DMS153 (cell line): ENCODE measurements at regions not wholly inside any gene's neighbourhood (a gene's known extent, or its start where the extent isn't known, plus 50 kb on each side); places are given as distances from the start of the nearest gene placed in this dataset.
"Not testable (repeated sequence)": the region's sequence is repeated elsewhere in the genome, so short reads cannot be mapped to it uniquely, and the experiment has no call there.

Source experiments
- DNase-seq: peaks from one replicate; lab custom pipeline; 2025; lab: John Stamatoyannopoulos, UW

DNA sequence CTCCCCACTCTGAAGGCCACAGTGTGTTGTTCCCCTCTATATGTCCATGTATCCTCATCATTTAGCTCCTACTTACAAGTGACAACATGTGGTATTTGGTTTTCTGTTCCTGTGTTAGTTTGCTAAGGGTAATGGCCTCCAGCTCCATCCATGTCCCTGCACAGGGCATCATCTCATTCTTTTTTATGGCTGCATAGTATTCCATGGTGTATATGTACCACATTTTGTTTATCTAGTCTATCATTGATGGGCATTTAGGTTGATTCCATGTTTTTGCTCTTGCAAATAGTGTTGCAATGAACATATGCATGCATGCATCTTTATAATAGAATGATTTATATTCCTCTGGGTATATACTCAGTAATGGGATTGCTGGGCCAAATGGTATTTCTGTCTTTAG is 135.8 kb upstream of the ELL2 start:
- DNase-seq = not testable (repeated sequence)

GRCh38 chr5:96096724-96097123 is 135.1 kb upstream of the ELL2 start:
- no peak for DNase-seq

GRCh38 chr5:96094904-96095303 is 133.3 kb upstream of the ELL2 start:
- no peak for DNase-seq

- no peak for DNase-seq
Observed at GRCh38 chr5:96093890-96094381, 132.3 kb upstream of the ELL2 start.

DNA sequence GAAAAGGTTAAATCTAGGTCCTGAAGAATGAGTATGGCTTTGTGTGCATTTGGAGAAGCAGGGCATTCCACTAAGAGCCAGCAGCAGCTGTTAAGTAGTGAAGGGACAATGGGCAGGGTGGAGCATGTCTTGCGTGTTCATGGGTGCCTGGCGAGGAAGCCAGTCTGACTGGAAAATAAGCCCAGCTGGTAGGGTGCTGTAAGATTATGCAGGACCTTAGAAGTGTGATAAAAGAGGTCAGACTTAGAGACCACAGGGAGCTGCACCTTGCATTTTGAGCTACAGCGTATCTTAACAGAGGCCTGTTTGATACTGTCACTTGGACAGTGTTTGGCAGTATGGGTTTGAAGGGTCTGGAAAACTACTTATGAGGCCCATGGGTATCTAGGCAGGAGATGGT is 131.7 kb upstream of the ELL2 start:
- no peak for DNase-seq

DNA sequence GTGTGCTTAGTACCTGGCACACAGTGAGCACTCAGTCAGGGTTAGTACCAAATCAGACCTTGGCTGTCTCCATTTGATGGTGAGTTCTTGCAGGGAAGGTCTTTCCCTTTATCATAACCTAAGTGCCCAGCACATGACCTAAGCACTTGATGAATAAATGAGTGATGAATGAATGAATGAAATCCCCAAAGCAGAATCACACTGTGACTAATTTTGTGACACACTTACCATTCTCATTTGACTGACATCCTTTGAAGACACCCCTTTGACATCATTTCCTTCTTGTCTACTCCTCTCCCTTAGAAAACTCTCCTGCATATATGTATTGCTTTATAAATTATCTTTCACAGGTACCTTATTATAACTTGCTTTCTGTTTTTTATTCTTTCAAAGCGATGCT is 130.2 kb upstream of the ELL2 start:
- DNase-seq = no peak

DNA sequence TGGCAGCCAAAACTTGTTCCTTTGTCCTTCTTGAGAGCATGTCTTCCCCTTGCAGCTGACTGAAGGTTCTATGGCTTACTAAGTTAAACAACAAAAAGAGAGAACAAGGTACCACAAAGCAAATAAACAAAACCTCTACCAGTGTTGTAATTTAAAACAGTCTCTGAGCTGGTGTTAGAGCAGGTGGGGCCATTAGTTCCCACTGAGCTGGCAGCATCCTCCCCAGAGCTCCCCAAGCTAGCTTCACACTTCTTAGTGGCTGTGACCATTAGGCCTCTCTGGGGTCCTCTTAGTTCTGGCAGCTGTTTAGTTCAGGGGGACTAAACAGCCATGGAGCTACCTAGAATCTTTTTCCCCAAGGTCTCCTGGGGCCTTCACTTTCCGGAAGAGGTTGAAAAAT is 128.6 kb upstream of the ELL2 start:
- no peak for DNase-seq

- no peak for DNase-seq
Observed at GRCh38 chr5:96088706-96089498, 127.3 kb upstream of the ELL2 start.

DNA sequence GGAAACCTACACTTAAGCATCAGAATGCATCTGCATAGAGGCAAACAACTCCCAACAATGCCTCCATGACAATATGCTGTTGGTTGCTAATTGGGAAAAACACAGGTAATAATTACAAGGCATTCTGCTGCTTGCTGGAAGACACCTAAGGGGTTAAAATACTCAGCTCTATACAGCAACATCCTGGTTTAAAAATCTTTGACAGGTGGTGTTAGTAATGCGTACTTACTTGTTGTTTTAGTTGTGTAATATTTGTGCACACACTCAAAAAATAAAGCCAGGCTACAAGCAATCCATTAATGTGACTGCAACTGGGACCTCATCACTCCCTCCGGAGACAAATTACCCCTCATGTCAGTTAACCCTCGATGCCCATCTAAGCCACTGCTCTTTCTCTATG is 126.3 kb upstream of the ELL2 start:
- DNase-seq = no peak

DNA sequence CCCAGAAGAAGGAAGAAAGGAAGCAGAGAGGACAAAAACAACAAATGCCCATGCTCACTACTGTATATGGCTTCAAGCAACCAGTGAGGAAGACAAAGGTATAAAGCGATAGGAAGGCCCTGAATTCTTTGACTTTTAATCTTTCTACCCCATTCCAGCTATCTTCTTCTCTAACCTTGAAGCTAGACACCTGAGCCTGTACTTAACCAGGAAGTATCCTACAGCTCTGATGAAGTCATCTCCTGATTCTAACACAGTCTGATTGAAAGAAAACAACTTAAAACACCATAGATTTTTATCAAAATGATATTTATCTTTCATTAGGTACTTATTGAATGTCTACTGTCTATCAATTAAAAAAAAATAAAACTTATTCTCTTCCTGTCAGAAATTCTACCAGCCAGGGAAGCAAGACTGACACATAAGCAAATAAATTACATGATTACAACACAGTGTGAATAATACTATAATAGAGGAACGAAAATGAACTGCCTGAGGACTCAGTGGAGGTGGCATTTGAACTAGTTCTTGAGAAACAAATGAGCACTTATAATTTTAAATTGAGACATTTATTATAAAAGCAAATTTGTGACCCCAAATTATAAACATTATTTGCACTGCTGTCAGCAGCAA is 123.3 kb upstream of the ELL2 start:
- DNase-seq = no peak

GRCh38 chr5:96083361-96083881 is 121.8 kb upstream of the ELL2 start:
- no peak for DNase-seq

DNA sequence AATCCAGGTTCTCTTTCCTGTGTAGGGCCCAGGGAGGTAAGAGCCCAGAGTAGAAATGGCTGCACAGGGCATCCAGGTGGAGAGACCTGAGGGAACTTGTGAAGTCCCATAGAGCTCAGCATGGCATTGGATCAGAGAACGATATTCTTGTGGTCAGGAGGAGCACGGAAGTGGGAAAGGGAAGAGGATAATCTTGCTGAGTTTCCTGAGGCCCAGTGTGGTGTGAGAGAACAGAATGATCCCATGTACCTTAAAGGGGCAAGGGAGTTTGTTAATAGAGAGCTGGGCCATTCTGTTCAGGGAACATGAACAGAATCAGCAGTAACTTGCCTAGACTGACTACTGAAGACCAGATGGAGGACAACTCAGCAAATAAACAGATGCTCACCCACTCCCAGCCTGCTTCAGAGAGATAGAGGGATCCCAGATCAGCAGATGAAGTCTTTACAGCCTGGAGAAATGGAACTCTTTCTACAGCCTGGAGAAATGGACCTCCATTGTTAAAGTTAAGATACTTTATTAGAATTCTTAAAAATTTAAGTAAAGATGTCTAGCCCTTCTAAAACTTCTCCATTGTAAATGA is 119.7 kb upstream of the ELL2 start:
- DNase-seq = no peak

GRCh38 chr5:96080557-96080956 is 118.9 kb upstream of the ELL2 start:
- no peak for DNase-seq

- no peak for DNase-seq
Observed at GRCh38 chr5:96079962-96080361, 118.3 kb upstream of the ELL2 start.

DNA sequence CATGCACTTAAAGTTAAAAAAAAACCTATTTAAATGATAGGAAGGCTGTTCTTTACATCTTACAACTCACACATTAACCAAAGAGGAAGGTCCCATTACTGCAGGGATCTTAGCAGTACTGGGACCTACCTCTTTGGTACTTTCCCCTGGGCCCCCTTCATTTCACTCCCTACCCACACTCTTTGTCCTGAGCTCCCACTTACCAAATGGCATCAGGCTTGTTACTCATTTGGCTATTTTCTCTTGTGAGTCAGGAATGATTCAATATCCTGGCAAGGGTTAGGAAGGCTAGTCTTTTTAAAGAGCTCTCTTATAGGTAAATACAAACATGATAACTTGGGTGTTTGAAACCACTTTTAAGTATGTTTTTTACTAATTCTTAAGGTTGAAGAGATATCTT is 117.4 kb upstream of the ELL2 start:
- DNase-seq = no peak

GRCh38 chr5:96076451-96076850 is 114.8 kb upstream of the ELL2 start:
- no peak for DNase-seq

GRCh38 chr5:96075579-96076289 is 114.1 kb upstream of the ELL2 start:
- DNase-seq = no peak

- no peak for DNase-seq
Observed at GRCh38 chr5:96074870-96075269, 113.2 kb upstream of the ELL2 start.

DNA sequence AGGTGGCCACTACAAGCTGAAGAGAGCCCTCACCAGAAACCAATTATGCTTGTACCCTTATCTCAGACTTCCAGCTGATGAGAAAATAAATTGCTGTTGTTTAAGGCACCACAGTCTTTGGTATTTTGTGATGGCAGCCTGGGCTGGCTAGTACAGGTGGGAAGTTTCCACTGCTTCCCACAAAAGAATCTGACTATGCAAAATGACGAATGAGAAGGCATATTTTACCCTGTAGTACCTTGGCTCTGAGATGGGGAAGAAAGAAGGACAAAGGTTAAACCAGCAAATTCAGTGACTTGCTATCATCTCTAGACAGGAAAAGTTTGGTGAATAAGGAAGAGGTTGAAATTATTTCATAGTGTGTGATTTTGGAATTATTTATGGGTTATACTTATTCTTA is 112.8 kb upstream of the ELL2 start:
- no peak for DNase-seq

DNA sequence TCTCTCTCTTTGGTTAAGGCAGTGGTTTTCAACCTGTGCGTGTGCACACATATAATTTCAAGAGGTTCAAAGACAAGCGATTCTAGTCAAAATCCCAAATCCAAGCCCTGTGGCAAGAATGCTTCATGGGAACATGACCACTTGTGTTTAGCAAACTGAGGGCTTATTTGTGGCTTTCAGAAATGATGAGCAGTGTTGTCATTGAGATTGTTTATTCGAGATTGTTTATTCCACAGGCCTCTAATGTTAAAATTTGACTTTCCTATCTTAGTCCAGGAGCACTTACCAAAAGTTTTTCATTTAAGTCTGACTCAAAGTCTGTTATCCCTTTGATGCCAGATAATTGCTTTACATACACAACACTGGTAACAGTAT is 111.1 kb upstream of the ELL2 start:
- DNase-seq = no peak

DNA sequence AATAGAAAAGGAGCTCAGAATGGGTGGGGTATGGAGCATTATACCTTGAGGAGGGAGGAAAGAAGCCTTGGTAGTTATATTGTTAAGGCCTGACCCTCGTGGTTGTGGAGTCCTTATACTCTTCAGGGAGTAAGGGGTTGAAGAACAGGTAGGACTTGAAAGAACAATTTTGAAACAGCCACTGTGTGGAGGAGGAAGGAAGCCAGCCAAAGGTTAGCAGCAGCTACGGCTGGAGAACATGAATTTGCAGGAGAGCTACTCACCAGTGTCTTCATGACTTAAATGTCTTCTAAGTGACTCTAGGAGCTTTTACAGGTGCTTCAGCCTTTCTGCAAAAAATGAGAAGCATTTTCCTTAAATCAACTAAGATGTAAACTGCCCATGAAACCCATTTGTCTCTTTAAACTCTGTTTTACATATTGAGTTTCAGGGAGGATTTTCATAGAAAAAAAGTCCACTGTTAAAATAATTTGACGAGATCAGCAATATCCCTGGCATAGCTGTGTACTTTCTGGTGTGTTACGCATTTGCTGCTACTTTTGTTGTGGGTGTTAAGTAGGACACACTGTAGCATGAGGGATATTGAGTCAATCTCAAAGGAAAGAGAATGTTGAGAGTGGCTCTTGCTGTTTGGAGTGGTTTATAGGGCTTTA is 110.6 kb upstream of the ELL2 start:
- DNase-seq = no peak

- no peak for DNase-seq
Observed at GRCh38 chr5:96070622-96071225, 109.1 kb upstream of the ELL2 start.
